ENCODE measurements at regions not wholly inside any gene's neighbourhood (a gene's known extent, or its start where the extent isn't known, plus 50 kb on each side); places are given as distances from the start of the nearest gene placed in this dataset.

DNA sequence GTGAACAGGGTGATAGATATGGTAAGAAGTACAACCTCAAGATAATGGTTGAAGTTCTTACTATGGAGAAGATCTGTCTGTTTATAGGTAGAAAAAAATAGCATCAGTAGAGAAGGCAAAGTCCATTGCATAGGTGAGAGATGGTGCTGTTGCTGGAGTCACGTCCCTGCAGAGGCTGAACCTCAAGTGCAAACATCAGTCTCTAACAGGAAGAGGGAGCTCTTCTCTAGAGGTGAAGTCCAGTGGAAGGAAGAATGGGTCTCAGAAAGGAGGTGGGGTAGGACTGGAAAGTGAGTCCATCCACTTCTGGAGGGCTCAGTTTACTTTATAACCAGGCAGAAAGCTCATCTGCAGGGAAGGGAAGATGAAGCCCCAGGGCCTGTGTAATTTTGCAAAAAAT, 337.7 kb downstream of the MEIS1 start (continued):
- TF ChIP-seq ZBTB6 (tag by site-specific recombination; IDR thresholded peaks at IDR 0.05) (no peak), FEZF1 (tag by site-specific recombination; IDR thresholded peaks at IDR 0.05) (no peak), ZNF311 (tag by site-specific recombination; IDR thresholded peaks at IDR 0.05; ENCODE audit: borderline replicate concordance) (no peak), ZNF426 (tag by site-specific recombination; IDR thresholded peaks at IDR 0.05) (no peak), GLIS2 (tag by site-specific recombination; IDR thresholded peaks at IDR 0.05) (no peak), KLF10 (tag by site-specific recombination; IDR thresholded peaks at IDR 0.05) (no peak), ZNF843 (tag by site-specific recombination; IDR thresholded peaks at IDR 0.05) (no peak), KLF1 (tag by site-specific recombination; IDR thresholded peaks at IDR 0.05) (no peak), ZNF48 (tag by site-specific recombination; IDR thresholded peaks at IDR 0.05) (no peak)
- TF ChIP-seq, protein P1, sequence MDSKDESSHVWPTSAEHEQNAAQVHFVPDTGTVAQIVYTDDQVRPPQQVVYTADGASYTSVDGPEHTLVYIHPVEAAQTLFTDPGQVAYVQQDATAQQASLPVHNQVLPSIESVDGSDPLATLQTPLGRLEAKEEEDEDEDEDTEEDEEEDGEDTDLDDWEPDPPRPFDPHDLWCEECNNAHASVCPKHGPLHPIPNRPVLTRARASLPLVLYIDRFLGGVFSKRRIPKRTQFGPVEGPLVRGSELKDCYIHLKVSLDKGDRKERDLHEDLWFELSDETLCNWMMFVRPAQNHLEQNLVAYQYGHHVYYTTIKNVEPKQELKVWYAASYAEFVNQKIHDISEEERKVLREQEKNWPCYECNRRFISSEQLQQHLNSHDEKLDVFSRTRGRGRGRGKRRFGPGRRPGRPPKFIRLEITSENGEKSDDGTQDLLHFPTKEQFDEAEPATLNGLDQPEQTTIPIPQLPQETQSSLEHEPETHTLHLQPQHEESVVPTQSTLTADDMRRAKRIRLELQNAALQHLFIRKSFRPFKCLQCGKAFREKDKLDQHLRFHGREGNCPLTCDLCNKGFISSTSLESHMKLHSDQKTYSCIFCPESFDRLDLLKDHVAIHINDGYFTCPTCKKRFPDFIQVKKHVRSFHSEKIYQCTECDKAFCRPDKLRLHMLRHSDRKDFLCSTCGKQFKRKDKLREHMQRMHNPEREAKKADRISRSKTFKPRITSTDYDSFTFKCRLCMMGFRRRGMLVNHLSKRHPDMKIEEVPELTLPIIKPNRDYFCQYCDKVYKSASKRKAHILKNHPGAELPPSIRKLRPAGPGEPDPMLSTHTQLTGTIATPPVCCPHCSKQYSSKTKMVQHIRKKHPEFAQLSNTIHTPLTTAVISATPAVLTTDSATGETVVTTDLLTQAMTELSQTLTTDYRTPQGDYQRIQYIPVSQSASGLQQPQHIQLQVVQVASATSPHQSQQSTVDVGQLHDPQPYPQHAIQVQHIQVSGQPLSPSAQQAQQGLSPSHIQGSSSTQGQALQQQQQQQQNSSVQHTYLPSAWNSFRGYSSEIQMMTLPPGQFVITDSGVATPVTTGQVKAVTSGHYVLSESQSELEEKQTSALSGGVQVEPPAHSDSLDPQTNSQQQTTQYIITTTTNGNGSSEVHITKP (tag by site-specific recombination; IDR thresholded peaks at IDR 0.05): no peak
- TF ChIP-seq, protein P2, sequence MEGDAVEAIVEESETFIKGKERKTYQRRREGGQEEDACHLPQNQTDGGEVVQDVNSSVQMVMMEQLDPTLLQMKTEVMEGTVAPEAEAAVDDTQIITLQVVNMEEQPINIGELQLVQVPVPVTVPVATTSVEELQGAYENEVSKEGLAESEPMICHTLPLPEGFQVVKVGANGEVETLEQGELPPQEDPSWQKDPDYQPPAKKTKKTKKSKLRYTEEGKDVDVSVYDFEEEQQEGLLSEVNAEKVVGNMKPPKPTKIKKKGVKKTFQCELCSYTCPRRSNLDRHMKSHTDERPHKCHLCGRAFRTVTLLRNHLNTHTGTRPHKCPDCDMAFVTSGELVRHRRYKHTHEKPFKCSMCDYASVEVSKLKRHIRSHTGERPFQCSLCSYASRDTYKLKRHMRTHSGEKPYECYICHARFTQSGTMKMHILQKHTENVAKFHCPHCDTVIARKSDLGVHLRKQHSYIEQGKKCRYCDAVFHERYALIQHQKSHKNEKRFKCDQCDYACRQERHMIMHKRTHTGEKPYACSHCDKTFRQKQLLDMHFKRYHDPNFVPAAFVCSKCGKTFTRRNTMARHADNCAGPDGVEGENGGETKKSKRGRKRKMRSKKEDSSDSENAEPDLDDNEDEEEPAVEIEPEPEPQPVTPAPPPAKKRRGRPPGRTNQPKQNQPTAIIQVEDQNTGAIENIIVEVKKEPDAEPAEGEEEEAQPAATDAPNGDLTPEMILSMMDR (tag by site-specific recombination; IDR thresholded peaks at IDR 0.05): no peak
- TF ChIP-seq, protein P3, sequence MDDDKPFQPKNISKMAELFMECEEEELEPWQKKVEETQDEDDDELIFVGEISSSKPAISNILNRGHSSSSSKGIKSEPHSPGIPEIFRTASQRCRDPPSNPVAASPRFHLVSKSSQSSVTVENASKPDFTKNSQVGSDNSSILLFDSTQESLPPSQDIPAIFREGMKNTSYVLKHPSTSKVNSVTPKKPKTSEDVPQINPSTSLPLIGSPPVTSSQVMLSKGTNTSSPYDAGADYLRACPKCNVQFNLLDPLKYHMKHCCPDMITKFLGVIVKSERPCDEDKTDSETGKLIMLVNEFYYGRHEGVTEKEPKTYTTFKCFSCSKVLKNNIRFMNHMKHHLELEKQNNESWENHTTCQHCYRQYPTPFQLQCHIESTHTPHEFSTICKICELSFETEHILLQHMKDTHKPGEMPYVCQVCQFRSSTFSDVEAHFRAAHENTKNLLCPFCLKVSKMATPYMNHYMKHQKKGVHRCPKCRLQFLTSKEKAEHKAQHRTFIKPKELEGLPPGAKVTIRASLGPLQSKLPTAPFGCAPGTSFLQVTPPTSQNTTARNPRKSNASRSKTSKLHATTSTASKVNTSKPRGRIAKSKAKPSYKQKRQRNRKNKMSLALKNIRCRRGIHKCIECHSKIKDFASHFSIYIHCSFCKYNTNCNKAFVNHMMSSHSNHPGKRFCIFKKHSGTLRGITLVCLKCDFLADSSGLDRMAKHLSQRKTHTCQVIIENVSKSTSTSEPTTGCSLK (tag by site-specific recombination; IDR thresholded peaks at IDR 0.05): no peak

DNA sequence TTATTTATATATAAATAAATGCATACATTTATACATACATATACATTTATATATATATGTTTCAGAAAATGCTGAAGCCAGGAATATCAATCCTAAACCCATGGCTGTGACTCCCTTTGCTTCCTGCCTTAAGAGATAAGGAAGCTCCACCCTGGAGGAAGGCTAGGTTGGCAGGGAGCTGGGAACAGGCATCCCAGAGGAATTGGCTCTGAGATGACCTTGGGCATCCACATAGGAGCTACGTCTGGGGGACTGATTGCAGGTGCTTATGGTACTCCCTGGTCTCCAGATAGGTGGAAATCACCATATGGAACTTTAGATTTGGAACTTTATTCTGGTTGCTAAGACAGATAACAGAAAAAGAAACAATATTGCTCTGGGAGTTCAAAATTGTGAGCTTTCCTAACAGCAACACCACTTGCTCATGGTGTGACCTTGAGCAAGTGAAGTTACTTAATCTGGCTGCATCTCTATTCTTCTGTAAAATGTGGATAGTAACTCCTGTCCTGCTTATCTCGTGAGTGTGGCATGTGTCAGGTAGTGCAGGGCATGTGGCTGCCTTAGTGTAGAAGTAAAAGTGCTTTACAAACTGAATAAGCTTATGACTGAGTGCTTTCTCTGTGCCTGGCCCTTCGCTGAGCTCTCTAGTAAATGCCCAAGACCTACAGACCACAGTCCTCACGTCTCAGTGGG, 341.0 kb downstream of the MEIS1 start:
- H3K36me3 ChIP-seq (ENCODE audit: control insufficient read depth in 2 of 2, insufficient read depth in 1 of 2, low read length in 2 of 2): no peaks in the 10 kb centered on the region
- ChIA-PET POLR2A (no interaction called here), CTCF (interaction anchor here (0.7 kb wide), 1 partner anchor 15 kb away, joined by 3 read pairs; no protein-coding TSS in a partner anchor)
- no peaks in the 10 kb centered on the region for H3K9me3 ChIP-seq (ENCODE audit: control insufficient read depth, insufficient read depth, low read depth, low read length)
- no peak overlapping the region for H3K27ac ChIP-seq (ENCODE audit: extremely low read depth, low read depth, low read length)
- H3K4me1 ChIP-seq (ENCODE audit: control insufficient read depth, insufficient read depth, low read length): no peaks in the 10 kb centered on the region
- H3K4me3 ChIP-seq (ENCODE audit: low read depth, low read length): no peak overlapping the region
- TF ChIP-seq, protein P4, sequence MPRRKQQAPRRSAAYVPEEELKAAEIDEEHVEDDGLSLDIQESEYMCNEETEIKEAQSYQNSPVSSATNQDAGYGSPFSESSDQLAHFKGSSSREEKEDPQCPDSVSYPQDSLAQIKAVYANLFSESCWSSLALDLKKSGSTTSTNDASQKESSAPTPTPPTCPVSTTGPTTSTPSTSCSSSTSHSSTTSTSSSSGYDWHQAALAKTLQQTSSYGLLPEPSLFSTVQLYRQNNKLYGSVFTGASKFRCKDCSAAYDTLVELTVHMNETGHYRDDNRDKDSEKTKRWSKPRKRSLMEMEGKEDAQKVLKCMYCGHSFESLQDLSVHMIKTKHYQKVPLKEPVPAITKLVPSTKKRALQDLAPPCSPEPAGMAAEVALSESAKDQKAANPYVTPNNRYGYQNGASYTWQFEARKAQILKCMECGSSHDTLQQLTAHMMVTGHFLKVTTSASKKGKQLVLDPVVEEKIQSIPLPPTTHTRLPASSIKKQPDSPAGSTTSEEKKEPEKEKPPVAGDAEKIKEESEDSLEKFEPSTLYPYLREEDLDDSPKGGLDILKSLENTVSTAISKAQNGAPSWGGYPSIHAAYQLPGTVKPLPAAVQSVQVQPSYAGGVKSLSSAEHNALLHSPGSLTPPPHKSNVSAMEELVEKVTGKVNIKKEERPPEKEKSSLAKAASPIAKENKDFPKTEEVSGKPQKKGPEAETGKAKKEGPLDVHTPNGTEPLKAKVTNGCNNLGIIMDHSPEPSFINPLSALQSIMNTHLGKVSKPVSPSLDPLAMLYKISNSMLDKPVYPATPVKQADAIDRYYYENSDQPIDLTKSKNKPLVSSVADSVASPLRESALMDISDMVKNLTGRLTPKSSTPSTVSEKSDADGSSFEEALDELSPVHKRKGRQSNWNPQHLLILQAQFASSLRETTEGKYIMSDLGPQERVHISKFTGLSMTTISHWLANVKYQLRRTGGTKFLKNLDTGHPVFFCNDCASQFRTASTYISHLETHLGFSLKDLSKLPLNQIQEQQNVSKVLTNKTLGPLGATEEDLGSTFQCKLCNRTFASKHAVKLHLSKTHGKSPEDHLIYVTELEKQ (tag by site-specific recombination; IDR thresholded peaks at IDR 0.05; ENCODE audit: borderline replicate concordance): no peak
- TF ChIP-seq ZSCAN18 (tag by site-specific recombination; IDR thresholded peaks at IDR 0.05) (no peak), ZNF776 (tag by site-specific recombination; IDR thresholded peaks at IDR 0.05; ENCODE audit: borderline replicate concordance) (no peak), SETDB1 (IDR thresholded peaks at IDR 0.05; ENCODE audit: insufficient read length, low read length) (no peak), ZNF19 (tag by site-specific recombination; IDR thresholded peaks at IDR 0.05; ENCODE audit: low read depth) (no peak)
- TF ChIP-seq, protein P5, sequence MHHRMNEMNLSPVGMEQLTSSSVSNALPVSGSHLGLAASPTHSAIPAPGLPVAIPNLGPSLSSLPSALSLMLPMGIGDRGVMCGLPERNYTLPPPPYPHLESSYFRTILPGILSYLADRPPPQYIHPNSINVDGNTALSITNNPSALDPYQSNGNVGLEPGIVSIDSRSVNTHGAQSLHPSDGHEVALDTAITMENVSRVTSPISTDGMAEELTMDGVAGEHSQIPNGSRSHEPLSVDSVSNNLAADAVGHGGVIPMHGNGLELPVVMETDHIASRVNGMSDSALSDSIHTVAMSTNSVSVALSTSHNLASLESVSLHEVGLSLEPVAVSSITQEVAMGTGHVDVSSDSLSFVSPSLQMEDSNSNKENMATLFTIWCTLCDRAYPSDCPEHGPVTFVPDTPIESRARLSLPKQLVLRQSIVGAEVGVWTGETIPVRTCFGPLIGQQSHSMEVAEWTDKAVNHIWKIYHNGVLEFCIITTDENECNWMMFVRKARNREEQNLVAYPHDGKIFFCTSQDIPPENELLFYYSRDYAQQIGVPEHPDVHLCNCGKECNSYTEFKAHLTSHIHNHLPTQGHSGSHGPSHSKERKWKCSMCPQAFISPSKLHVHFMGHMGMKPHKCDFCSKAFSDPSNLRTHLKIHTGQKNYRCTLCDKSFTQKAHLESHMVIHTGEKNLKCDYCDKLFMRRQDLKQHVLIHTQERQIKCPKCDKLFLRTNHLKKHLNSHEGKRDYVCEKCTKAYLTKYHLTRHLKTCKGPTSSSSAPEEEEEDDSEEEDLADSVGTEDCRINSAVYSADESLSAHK (tag by site-specific recombination; IDR thresholded peaks at IDR 0.05): no peak
